Caco-2 (cell line): ENCODE measurements at regions not wholly inside any gene's neighbourhood (a gene's known extent, or its start where the extent isn't known, plus 50 kb on each side); places are given as distances from the start of the nearest gene placed in this dataset.

Experiments
- BruUV-seq: library from RNA; stranded (reverse); fragments of 400-500 nt; replicated peaks from 2 replicates; lab custom pipeline; 2021; lab: Mats Ljungman, UMichigan
- CTCF ChIA-PET: fragments of 300-600 bp; sonication (Branson Sonifier 250); formaldehyde crosslinking; loops from one replicate; lab custom pipeline; 2022; ENCODE audit warnings: antibody characterized with exemption; lab: Charles Lee
- POLR2A ChIA-PET: fragments of 300-600 bp; sonication (Branson Sonifier 250); formaldehyde crosslinking; loops from one replicate; lab custom pipeline; 2022; ENCODE audit warnings: antibody characterized with exemption; lab: Charles Lee
- DNase-seq, 2 experiments: peaks; one replicate each; pipeline versions ENCODE4 v3.0.0 to v3.0.0-alpha.2; 2020 to 2022
- H3K27me3 ChIP-seq: replicated peaks from 2 replicates; pipeline ENCODE4 v1.6.0; 2011; ENCODE audit warnings: low read length; ENCODE audit not compliant: control insufficient read depth, insufficient read depth
- H3K36me3 ChIP-seq: 2 replicates; pipeline ENCODE4 v1.5.1; 2011; ENCODE audit warnings: low read length; ENCODE audit not compliant: control insufficient read depth, insufficient read depth
- H3K4me1 ChIP-seq: fragments of 250-450 bp; sonication (Bioruptor Pico); 2 replicates; pipeline ENCODE4 v1.5.1; 2020; ENCODE audit warnings: mild to moderate bottlenecking
- H3K4me3 ChIP-seq: 2 replicates; pipeline ENCODE4 v1.5.1; 2011; ENCODE audit warnings: low read depth, mild to moderate bottlenecking, control low read depth, low read length
- H3K9me3 ChIP-seq: fragments of 250-450 bp; sonication (Bioruptor Pico); 2 replicates; pipeline ENCODE4 v1.5.1; 2020; ENCODE audit warnings: mild to moderate bottlenecking, moderate library complexity
- H3K27ac Mint-ChIP-seq: one replicate; pipeline ENCODE4 v1.8.0; 2022; ENCODE audit warnings: mixed read lengths; ENCODE audit not compliant: unreplicated experiment
- H3K27me3 Mint-ChIP-seq: one replicate; pipeline ENCODE4 v1.8.0; 2022; ENCODE audit warnings: mixed read lengths; ENCODE audit not compliant: insufficient read depth, unreplicated experiment
- H3K36me3 Mint-ChIP-seq: one replicate; pipeline ENCODE4 v1.8.0; 2022; ENCODE audit warnings: mild to moderate bottlenecking, mixed read lengths; ENCODE audit not compliant: insufficient read depth, unreplicated experiment
- H3K4me1 Mint-ChIP-seq: one replicate; pipeline ENCODE4 v1.8.0; 2022; ENCODE audit warnings: low read depth, mixed read lengths; ENCODE audit not compliant: unreplicated experiment
- H3K4me3 Mint-ChIP-seq: one replicate; pipeline ENCODE4 v1.8.0; 2022; ENCODE audit warnings: mild to moderate bottlenecking, moderate library complexity, mixed read lengths; ENCODE audit not compliant: unreplicated experiment
- H3K9me3 Mint-ChIP-seq: one replicate; pipeline ENCODE4 v1.8.0; 2022; ENCODE audit warnings: mixed read lengths; ENCODE audit not compliant: unreplicated experiment
- intact Hi-C: fragments of 100-400 bp; cut with micrococcal nuclease; formaldehyde crosslinking; loops from one replicate; pipeline ENCODE4 v1.10.0; 2022; ENCODE audit not compliant: unreplicated experiment
- TF ChIP-seq, protein P1 (sequence below), 2 experiments: fragments of 200-600 bp in 1 of 2; IDR thresholded peaks; 1 replicate in 1 of 2; 2 replicates in 1 of 2; pipeline versions ENCODE4 v1.5.1 to v1.8.0; 2011 to 2022; ENCODE audit warnings: antibody characterized with exemption in 1 of 2, control low read depth in 1 of 2, inconsistent platforms in 1 of 2, low read depth in 1 of 2, low read length in 1 of 2, mild to moderate bottlenecking in 1 of 2, moderate library complexity in 1 of 2; ENCODE audit not compliant: insufficient read depth in 1 of 2, severe bottlenecking in 1 of 2, unreplicated experiment in 1 of 2

DNA sequence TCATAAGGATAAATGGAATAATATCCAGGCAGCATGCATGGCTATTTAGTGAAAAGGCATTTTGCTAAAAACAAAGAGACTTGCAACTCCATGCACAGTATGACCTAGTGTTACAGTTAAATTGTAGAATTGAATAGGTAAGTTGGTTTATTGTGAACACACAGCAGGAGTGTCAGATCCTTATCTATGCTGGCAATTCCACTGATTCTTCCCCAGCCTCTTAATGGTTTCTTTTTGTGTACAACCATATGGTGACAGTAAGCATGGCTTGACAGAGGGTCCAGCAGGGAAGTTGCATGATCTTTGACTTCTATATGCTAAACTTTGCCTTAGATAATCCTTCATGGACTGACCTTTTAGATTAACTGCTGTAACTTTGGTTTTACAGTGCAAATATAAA lies 936.6 kb upstream of the EPHA5 start:
- H3K36me3 ChIP-seq, result no peaks in the 10 kb centered on the region
- POLR2A ChIA-PET, result no interaction called here
- no peaks in the 10 kb centered on the region for H3K27me3 ChIP-seq
- CTCF ChIA-PET, result no interaction called here
- no peak overlapping the region for H3K27ac Mint-ChIP-seq
- H3K4me3 Mint-ChIP-seq, result no peak overlapping the region
- DNase-seq, result no peak
- TF ChIP-seq, protein P1, sequence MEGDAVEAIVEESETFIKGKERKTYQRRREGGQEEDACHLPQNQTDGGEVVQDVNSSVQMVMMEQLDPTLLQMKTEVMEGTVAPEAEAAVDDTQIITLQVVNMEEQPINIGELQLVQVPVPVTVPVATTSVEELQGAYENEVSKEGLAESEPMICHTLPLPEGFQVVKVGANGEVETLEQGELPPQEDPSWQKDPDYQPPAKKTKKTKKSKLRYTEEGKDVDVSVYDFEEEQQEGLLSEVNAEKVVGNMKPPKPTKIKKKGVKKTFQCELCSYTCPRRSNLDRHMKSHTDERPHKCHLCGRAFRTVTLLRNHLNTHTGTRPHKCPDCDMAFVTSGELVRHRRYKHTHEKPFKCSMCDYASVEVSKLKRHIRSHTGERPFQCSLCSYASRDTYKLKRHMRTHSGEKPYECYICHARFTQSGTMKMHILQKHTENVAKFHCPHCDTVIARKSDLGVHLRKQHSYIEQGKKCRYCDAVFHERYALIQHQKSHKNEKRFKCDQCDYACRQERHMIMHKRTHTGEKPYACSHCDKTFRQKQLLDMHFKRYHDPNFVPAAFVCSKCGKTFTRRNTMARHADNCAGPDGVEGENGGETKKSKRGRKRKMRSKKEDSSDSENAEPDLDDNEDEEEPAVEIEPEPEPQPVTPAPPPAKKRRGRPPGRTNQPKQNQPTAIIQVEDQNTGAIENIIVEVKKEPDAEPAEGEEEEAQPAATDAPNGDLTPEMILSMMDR (IDR thresholded peaks at IDR 0.05; ENCODE audit: insufficient read depth in 1 of 2, low read depth in 1 of 2, low read length in 1 of 2, severe bottlenecking in 1 of 2, unreplicated experiment in 1 of 2), result no peak
- no TSS peak for BruUV-seq
- intact Hi-C loops, result no loop called here
- no peaks in the 10 kb centered on the region for H3K9me3 ChIP-seq
- H3K4me3 ChIP-seq, result no peak overlapping the region
- no peaks in the 10 kb centered on the region for H3K9me3 Mint-ChIP-seq
- no peaks in the 10 kb centered on the region for H3K36me3 Mint-ChIP-seq
- H3K4me1 Mint-ChIP-seq, result no peaks in the 10 kb centered on the region
- H3K27me3 Mint-ChIP-seq, result no peaks in the 10 kb centered on the region
- H3K4me1 ChIP-seq, result no peaks in the 10 kb centered on the region

- Histone ChIP-seq H3K9me3 (no peaks in the 10 kb centered on the region), H3K36me3 (no peaks in the 10 kb centered on the region), H3K4me1 (no peaks in the 10 kb centered on the region), H3K4me3 (no peak overlapping the region), H3K27me3 (no peaks in the 10 kb centered on the region)
- Mint-ChIP-seq H3K27me3 (no peaks in the 10 kb centered on the region), H3K36me3 (no peaks in the 10 kb centered on the region), H3K4me3 (no peak overlapping the region), H3K9me3 (no peaks in the 10 kb centered on the region), H3K4me1 (no peaks in the 10 kb centered on the region), H3K27ac (no peak overlapping the region)
- ChIA-PET CTCF (no interaction called here), POLR2A (no interaction called here)
- TF ChIP-seq, protein P1 (IDR thresholded peaks at IDR 0.05; ENCODE audit: insufficient read depth in 1 of 2, low read depth in 1 of 2, low read length in 1 of 2, severe bottlenecking in 1 of 2, unreplicated experiment in 1 of 2), result no peak
- intact Hi-C loops, result no loop called here
- no peak for DNase-seq
- BruUV-seq, result no TSS peak
These were observed 935.9 kb upstream of the EPHA5 start for GRCh38 chr4:66606215-66606614.

GRCh38 chr4:66604192-66604591 lies 933.9 kb upstream of the EPHA5 start:
- ChIA-PET CTCF (no interaction called here), POLR2A (no interaction called here)
- H3K9me3 Mint-ChIP-seq, result no peaks in the 10 kb centered on the region
- H3K36me3 Mint-ChIP-seq, result no peaks in the 10 kb centered on the region
- H3K4me1 Mint-ChIP-seq, result no peaks in the 10 kb centered on the region
- H3K27me3 ChIP-seq, result no peaks in the 10 kb centered on the region
- H3K27me3 Mint-ChIP-seq, result no peaks in the 10 kb centered on the region
- no peaks in the 10 kb centered on the region for H3K36me3 ChIP-seq
- intact Hi-C loops, result no loop called here
- TF ChIP-seq, protein P1 (IDR thresholded peaks at IDR 0.05; ENCODE audit: insufficient read depth in 1 of 2, low read depth in 1 of 2, low read length in 1 of 2, severe bottlenecking in 1 of 2, unreplicated experiment in 1 of 2), result no peak
- DNase-seq, result no peak
- no TSS peak for BruUV-seq
- no peak overlapping the region for H3K27ac Mint-ChIP-seq
- H3K4me1 ChIP-seq, result no peaks in the 10 kb centered on the region
- no peak overlapping the region for H3K4me3 Mint-ChIP-seq
- H3K9me3 ChIP-seq, result no peaks in the 10 kb centered on the region
- H3K4me3 ChIP-seq, result no peak overlapping the region
